ENCODE measurements at regions not wholly inside any gene's neighbourhood (a gene's known extent, or its start where the extent isn't known, plus 50 kb on each side); places are given as distances from the start of the nearest gene placed in this dataset.

DNA sequence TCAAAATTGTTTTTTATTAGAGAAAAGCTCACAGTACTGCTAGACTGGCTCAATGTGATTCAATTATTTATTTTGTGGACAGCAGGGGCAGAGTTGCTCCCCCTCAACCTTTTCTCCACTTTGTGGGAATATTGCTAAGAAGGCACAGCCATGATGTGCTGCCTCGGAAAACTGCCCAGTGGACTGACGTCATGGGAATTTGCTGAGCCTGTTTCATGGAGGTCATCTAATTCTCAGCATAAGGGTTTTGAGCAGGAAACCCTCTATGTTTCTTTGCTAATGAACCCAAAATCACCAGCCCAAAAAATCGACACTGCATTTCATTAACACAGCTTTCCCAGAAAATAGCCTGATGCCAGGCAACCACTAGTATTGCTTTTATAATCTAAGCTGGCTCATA is 228.8 kb upstream of the FAM3C start:
- no peaks in the 10 kb centered on the region for H3K9me3 ChIP-seq (ENCODE audit: control insufficient read depth, low read depth, low read length)
- H3K4me1 ChIP-seq (ENCODE audit: control insufficient read depth, extremely low read depth, insufficient read depth, low read length): no peaks in the 10 kb centered on the region
- no peaks in the 10 kb centered on the region for H4K20me1 ChIP-seq (ENCODE audit: control insufficient read depth, extremely low read depth, insufficient read depth, low read length)
- DNase-seq (ENCODE audit: low read depth, low spot score) (no peak), FAIRE-seq (no peak)
- no peaks in the 10 kb centered on the region for H3K9me1 ChIP-seq (ENCODE audit: control insufficient read depth, extremely low read depth, insufficient read depth, low read length)
- H3K36me3 ChIP-seq (ENCODE audit: control insufficient read depth in 2 of 2, extremely low read depth in 1 of 2, insufficient read depth in 2 of 2, low read length in 2 of 2): no peaks in the 10 kb centered on the region
- no peak overlapping the region for H2AFZ ChIP-seq (ENCODE audit: control insufficient read depth, low read length)
- no peak overlapping the region for H3K27ac ChIP-seq (ENCODE audit: control insufficient read depth, insufficient read depth, low read length)
- H3K9ac ChIP-seq (ENCODE audit: control insufficient read depth, extremely low read depth, insufficient read depth, low read length): no peak overlapping the region
- no peak overlapping the region for H3K4me2 ChIP-seq (ENCODE audit: control insufficient read depth, extremely low read depth, insufficient read depth, low read depth, low read length)
- dilution Hi-C loops (cut with MboI; ENCODE audit: extremely low pct_ligation_motif_present, low sequenced_read_pairs): no loop called here
- no peak overlapping the region for H3K4me3 ChIP-seq (ENCODE audit: control insufficient read depth in 2 of 3, extremely low read depth in 1 of 3, insufficient read depth in 2 of 3, low read depth in 1 of 3, low read length in 3 of 3)
- TF ChIP-seq EZH2 (IDR thresholded peaks at IDR 0.05; ENCODE audit: low read length): no peak
- no peak for TF ChIP-seq CTCF (optimal IDR thresholded peaks at IDR 0.05 in 1 of 3, IDR thresholded peaks at IDR 0.05 in 1 of 3, conservative IDR thresholded peaks at IDR 0.05 in 1 of 3; ENCODE audit: extremely low read depth in 1 of 3, insufficient read depth in 2 of 3, low read length in 3 of 3)
- no peaks in the 10 kb centered on the region for H3K27me3 ChIP-seq (ENCODE audit: control insufficient read depth, extremely low read depth, insufficient read depth, low read length)
- H3K79me2 ChIP-seq (ENCODE audit: control insufficient read depth, insufficient read depth, low read length): no peaks in the 10 kb centered on the region

- H3K9me1 ChIP-seq (ENCODE audit: control insufficient read depth, extremely low read depth, insufficient read depth, low read length): no peaks in the 10 kb centered on the region
- no peaks in the 10 kb centered on the region for H3K27me3 ChIP-seq (ENCODE audit: control insufficient read depth, extremely low read depth, insufficient read depth, low read length)
- H3K4me1 ChIP-seq (ENCODE audit: control insufficient read depth, extremely low read depth, insufficient read depth, low read length): no peaks in the 10 kb centered on the region
- no peak overlapping the region for H3K4me2 ChIP-seq (ENCODE audit: control insufficient read depth, extremely low read depth, insufficient read depth, low read depth, low read length)
- H3K27ac ChIP-seq (ENCODE audit: control insufficient read depth, insufficient read depth, low read length): no peak overlapping the region
- H3K9ac ChIP-seq (ENCODE audit: control insufficient read depth, extremely low read depth, insufficient read depth, low read length): no peak overlapping the region
- H3K36me3 ChIP-seq (ENCODE audit: control insufficient read depth in 2 of 2, extremely low read depth in 1 of 2, insufficient read depth in 2 of 2, low read length in 2 of 2): no peaks in the 10 kb centered on the region
- no peak overlapping the region for H3K4me3 ChIP-seq (ENCODE audit: control insufficient read depth in 2 of 3, extremely low read depth in 1 of 3, insufficient read depth in 2 of 3, low read depth in 1 of 3, low read length in 3 of 3)
- H3K79me2 ChIP-seq (ENCODE audit: control insufficient read depth, insufficient read depth, low read length): no peaks in the 10 kb centered on the region
- DNase-seq (ENCODE audit: low read depth, low spot score): no peak
- FAIRE-seq: no peak
- no peaks in the 10 kb centered on the region for H3K9me3 ChIP-seq (ENCODE audit: control insufficient read depth, low read depth, low read length)
- no peaks in the 10 kb centered on the region for H4K20me1 ChIP-seq (ENCODE audit: control insufficient read depth, extremely low read depth, insufficient read depth, low read length)
- dilution Hi-C loops (cut with MboI; ENCODE audit: extremely low pct_ligation_motif_present, low sequenced_read_pairs): no loop called here
- H2AFZ ChIP-seq (ENCODE audit: control insufficient read depth, low read length): no peak overlapping the region
- TF ChIP-seq EZH2 (IDR thresholded peaks at IDR 0.05; ENCODE audit: low read length) (no peak), CTCF (optimal IDR thresholded peaks at IDR 0.05 in 1 of 3, IDR thresholded peaks at IDR 0.05 in 1 of 3, conservative IDR thresholded peaks at IDR 0.05 in 1 of 3; ENCODE audit: extremely low read depth in 1 of 3, insufficient read depth in 2 of 3, low read length in 3 of 3) (no peak)
These were observed 227.2 kb upstream of the FAM3C start for GRCh38 chr7:121623130-121623872.

Data from keratinocyte (primary cell).